Tibial nerve (tissue), 4 donors: ENCODE measurements at regions not wholly inside any gene's neighbourhood (a gene's known extent, or its start where the extent isn't known, plus 50 kb on each side); places are given as distances from the start of the nearest gene placed in this dataset.

ENCODE experiments used
- EP300 ChIP-seq, 2 donors: sonication (generic); formaldehyde crosslinking; IDR thresholded peaks; one replicate each; pipeline ENCODE4 v1.6.1; 2017; ENCODE audit warnings: antibody characterized with exemption in 2 of 2, mild to moderate bottlenecking in 1 of 2
- POLR2A ChIP-seq, 2 donors: fragments of 450-650 bp; IDR thresholded peaks; one replicate each; pipeline ENCODE4 v1.6.1; 2017; ENCODE audit warnings: antibody characterized with exemption in 2 of 2, mild to moderate bottlenecking in 2 of 2, moderate library complexity in 2 of 2
- TF ChIP-seq, protein P1 (sequence below), 5 experiments: fragments of 200-600 bp in 3 of 5; fragments of 450-650 bp in 2 of 5; sonication (generic) in 3 of 5; IDR thresholded peaks; one replicate each; pipeline ENCODE4 v1.5.1; 2016 to 2019; ENCODE audit warnings: antibody characterized with exemption in 5 of 5, mild to moderate bottlenecking in 3 of 5, moderate library complexity in 2 of 5

DNA sequence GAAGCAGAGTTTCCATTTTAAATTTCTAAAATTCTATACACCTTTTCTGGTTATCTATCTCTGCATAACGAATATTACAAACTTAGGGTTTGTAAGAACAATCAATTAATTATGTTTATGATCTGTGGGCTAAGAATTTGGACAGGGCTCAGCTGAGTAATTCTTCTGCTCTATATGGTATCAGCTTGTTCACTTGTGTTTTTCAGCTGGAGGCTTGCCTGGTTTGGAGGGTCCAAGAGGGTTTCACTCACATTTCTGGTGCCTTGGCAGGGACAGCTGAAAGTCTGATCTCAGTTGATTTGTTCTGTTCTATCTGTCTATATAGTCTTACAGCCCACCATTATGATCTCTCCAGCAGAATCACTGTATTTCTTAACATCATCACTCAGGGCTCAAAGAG lies 57.8 kb upstream of the ADGRA3 start:
- TF ChIP-seq, protein P1, sequence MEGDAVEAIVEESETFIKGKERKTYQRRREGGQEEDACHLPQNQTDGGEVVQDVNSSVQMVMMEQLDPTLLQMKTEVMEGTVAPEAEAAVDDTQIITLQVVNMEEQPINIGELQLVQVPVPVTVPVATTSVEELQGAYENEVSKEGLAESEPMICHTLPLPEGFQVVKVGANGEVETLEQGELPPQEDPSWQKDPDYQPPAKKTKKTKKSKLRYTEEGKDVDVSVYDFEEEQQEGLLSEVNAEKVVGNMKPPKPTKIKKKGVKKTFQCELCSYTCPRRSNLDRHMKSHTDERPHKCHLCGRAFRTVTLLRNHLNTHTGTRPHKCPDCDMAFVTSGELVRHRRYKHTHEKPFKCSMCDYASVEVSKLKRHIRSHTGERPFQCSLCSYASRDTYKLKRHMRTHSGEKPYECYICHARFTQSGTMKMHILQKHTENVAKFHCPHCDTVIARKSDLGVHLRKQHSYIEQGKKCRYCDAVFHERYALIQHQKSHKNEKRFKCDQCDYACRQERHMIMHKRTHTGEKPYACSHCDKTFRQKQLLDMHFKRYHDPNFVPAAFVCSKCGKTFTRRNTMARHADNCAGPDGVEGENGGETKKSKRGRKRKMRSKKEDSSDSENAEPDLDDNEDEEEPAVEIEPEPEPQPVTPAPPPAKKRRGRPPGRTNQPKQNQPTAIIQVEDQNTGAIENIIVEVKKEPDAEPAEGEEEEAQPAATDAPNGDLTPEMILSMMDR (IDR thresholded peaks at IDR 0.05), result no peak
- TF ChIP-seq POLR2A (IDR thresholded peaks at IDR 0.05) (no peak), EP300 (IDR thresholded peaks at IDR 0.05) (no peak)
